Lower lobe of right lung (tissue), 2 donors: ENCODE measurements at regions not wholly inside any gene's neighbourhood (a gene's known extent, or its start where the extent isn't known, plus 50 kb on each side); places are given as distances from the start of the nearest gene placed in this dataset.

Experiments used
- ATAC-seq, 2 donors: fragments of 200-7000 bp; cut with Tn5 transposase; one replicate each; pipeline ENCODE4 v1.9.1; 2020 to 2022; ENCODE audit warnings: mild to moderate bottlenecking in 2 of 2, moderate library complexity in 2 of 2
- DNase-seq: peaks from one replicate; pipeline ENCODE4 v3.0.0-alpha.2; 2020
- H3K27ac ChIP-seq: fragments of 200-600 bp; one replicate; pipeline ENCODE4 v1.8.0; 2022
- H3K27me3 ChIP-seq: fragments of 200-600 bp; one replicate; pipeline ENCODE4 v1.8.0; 2022; ENCODE audit warnings: low read depth
- H3K36me3 ChIP-seq: fragments of 200-600 bp; one replicate; pipeline ENCODE4 v1.8.0; 2022; ENCODE audit warnings: mild to moderate bottlenecking
- H3K4me1 ChIP-seq: fragments of 200-600 bp; one replicate; pipeline ENCODE4 v1.8.0; 2022
- H3K4me3 ChIP-seq: fragments of 200-600 bp; one replicate; pipeline ENCODE4 v1.8.0; 2022; ENCODE audit warnings: mild to moderate bottlenecking
- H3K9me3 ChIP-seq: fragments of 200-600 bp; one replicate; pipeline ENCODE4 v1.8.0; 2022
- intact Hi-C: fragments of 100-400 bp; cut with DNase I; formaldehyde crosslinking; loops from one replicate; pipeline ENCODE4 v1.11.0; 2022
- TF ChIP-seq, protein P1 (sequence below): fragments of 200-600 bp; IDR thresholded peaks from one replicate; pipeline ENCODE4 v1.8.0; 2022; ENCODE audit warnings: antibody characterized with exemption, mild to moderate bottlenecking
- donor health status: DM: no; HTN: yes; CAD: no; lungs with severe emphysema.

DNA sequence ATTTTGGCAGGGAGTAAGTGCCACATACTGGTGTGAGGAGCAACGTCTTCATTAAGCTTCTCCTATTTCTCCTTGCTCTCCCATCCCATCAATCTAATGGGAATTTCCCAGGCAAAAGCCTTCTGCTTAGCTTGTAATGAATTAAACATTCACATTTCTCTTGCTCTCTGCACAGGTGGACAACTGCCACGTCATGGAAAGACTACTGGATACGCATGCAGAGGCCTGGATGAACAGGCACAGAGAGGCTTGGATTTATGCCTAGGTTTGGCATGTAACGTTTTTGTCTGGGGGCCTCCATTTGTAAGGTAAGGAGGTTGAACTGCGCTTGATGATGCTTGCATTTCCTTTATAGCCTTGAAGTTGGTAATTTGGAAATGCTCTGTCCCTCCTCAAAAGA is 374.8 kb downstream of the KLF12 start:
- Histone ChIP-seq H3K27me3 (no peaks in the 10 kb centered on the region), H3K4me1 (no peaks in the 10 kb centered on the region), H3K27ac (no peak overlapping the region), H3K9me3 (no peaks in the 10 kb centered on the region), H3K36me3 (no peaks in the 10 kb centered on the region), H3K4me3 (no peak overlapping the region)
- intact Hi-C loops: no loop called here
- DNase-seq (no peak), ATAC-seq (no peak)
- TF ChIP-seq, protein P1, sequence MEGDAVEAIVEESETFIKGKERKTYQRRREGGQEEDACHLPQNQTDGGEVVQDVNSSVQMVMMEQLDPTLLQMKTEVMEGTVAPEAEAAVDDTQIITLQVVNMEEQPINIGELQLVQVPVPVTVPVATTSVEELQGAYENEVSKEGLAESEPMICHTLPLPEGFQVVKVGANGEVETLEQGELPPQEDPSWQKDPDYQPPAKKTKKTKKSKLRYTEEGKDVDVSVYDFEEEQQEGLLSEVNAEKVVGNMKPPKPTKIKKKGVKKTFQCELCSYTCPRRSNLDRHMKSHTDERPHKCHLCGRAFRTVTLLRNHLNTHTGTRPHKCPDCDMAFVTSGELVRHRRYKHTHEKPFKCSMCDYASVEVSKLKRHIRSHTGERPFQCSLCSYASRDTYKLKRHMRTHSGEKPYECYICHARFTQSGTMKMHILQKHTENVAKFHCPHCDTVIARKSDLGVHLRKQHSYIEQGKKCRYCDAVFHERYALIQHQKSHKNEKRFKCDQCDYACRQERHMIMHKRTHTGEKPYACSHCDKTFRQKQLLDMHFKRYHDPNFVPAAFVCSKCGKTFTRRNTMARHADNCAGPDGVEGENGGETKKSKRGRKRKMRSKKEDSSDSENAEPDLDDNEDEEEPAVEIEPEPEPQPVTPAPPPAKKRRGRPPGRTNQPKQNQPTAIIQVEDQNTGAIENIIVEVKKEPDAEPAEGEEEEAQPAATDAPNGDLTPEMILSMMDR: no peak

DNA sequence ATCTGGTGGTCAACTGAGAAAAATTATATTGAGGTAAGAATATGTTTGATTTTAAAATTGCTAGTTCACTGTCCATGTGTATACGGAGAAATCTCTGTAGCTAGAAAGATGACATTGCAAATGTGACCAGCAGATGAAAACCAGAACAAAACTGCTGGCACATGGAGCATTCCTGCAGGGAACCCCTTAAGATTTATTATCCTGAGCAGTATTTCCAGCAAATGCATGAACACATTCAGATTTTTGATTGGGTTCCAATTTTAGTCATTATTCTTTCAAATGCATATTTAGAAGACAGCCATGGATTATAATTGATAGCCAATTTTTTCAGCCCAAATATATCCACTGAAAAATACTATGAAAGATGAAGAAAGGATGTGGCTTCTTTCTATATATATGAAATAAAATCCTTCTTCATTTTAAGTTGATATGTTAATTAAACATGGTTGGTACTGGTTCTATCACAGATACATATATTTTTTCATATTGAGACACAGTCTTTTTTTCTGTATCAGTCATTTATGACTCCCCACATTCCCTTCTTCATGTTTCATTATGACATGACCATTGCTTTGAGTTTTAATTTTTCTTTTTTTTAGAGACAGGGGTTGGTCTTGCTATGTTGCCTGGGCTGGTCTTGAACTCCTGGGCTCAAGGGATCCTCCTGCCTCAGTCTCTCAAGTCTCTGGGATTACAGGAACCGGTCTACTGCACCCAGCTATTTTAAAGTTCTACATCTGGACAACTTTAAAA is 376.5 kb downstream of the KLF12 start:
- Histone ChIP-seq H3K27ac (no peak overlapping the region), H3K9me3 (no peaks in the 10 kb centered on the region), H3K4me3 (no peak overlapping the region), H3K36me3 (no peaks in the 10 kb centered on the region), H3K27me3 (no peaks in the 10 kb centered on the region), H3K4me1 (no peaks in the 10 kb centered on the region)
- DNase-seq: no peak
- ATAC-seq: no peak
- intact Hi-C loops: no loop called here
- TF ChIP-seq, protein P1: no peak

DNA sequence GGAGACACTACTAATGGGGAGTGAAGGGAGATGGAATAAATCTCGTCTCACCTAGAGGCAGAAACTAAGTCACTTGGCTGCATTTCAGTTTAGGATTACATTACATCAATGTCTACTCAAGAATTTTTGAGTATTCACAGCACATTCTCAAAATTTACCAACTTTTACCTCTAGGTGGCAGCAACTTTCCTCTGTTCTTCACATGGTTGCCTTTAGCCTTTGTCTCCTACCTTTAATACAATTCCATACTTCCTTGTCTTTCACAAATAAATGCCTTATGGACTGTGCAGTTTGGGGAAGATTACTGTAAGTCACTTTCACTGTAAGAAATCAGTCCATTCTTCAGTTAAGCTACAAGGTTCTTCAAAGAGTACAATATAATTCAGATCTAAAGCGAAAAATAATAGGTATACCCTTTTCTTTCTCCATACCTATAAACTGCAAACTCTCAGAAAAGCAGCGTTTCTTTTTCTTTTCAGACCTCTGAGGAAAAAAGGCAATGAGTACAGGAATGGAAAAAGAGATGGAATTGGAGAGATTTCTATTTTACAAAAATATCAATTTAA is 379.4 kb downstream of the KLF12 start:
- no peaks in the 10 kb centered on the region for H3K27me3 ChIP-seq
- intact Hi-C loops: no loop called here
- no peak for DNase-seq
- TF ChIP-seq, protein P1: peak; percentile 68
- H3K9me3 ChIP-seq: no peaks in the 10 kb centered on the region
- H3K27ac ChIP-seq: no peak overlapping the region
- H3K36me3 ChIP-seq: no peaks in the 10 kb centered on the region
- ATAC-seq: peak; percentile 54 to 70
- no peak overlapping the region for H3K4me3 ChIP-seq
- no peaks in the 10 kb centered on the region for H3K4me1 ChIP-seq

DNA sequence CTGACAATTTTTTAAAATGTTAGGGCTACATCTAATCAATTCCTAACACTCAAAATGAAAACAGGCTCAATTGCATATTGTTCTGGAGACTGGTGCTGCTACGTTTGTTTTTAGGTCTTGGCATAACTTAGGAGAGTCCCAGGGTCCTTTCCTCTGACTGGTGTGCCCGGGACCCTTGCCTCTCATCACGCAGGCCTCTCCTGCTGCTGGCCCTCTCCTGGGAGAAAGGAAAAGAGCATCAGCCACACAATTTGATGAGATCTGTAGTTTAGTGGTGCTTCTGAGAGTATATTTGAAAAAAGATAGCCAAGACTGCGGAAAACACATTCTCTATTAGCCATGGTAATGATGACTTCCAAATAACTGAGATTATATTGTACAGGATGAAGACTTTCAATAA is 380.0 kb downstream of the KLF12 start:
- intact Hi-C loops: no loop called here
- no peak for DNase-seq

DNA sequence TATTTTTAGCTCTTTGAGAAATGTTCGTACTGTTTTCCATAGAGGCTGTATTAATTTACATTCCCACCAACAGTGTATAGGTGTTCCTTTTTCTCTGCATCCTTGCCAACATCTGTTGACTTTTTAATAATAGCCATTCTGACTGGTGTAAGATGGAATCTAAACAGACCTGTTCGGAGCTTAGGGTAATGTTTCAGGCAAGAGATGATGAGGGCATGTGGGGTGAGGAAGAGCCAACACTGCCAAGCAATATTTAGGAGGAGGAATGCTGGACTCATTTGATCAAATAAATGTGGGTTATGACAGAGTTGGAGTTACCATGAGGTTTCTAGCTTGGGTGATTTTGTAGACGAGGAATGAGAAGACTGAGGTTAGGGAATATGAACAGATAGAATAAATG is 382.9 kb downstream of the KLF12 start:
- H3K36me3 ChIP-seq: no peaks in the 10 kb centered on the region
- ATAC-seq: no peak
- intact Hi-C loops: no loop called here
- no peak for DNase-seq
- no peaks in the 10 kb centered on the region for H3K4me1 ChIP-seq
- H3K9me3 ChIP-seq: no peaks in the 10 kb centered on the region
- no peak overlapping the region for H3K27ac ChIP-seq
- no peak overlapping the region for H3K4me3 ChIP-seq
- H3K27me3 ChIP-seq: no peaks in the 10 kb centered on the region
- TF ChIP-seq, protein P1: no peak

More for the DNA sequence above, 380.0 kb downstream of the KLF12 start:
- Histone ChIP-seq H3K9me3 (no peaks in the 10 kb centered on the region), H3K4me1 (no peaks in the 10 kb centered on the region), H3K27ac (no peak overlapping the region), H3K36me3 (no peaks in the 10 kb centered on the region), H3K27me3 (no peaks in the 10 kb centered on the region), H3K4me3 (no peak overlapping the region)
- ATAC-seq: no peak
- TF ChIP-seq, protein P1: no peak
